GM18502 (cell line): ENCODE measurements at regions not wholly inside any gene's neighbourhood (a gene's known extent, or its start where the extent isn't known, plus 50 kb on each side); places are given as distances from the start of the nearest gene placed in this dataset.
"Not testable (repeated sequence)": the region's sequence is repeated elsewhere in the genome, so short reads cannot be mapped to it uniquely, and the experiment has no call there.

Source experiments
- ATAC-seq: cut with Tn5 transposase; IDR thresholded peaks from one replicate; pipeline ENCODE4 v1.9.1; 2021; ENCODE audit warnings: mild to moderate bottlenecking; ENCODE audit not compliant: unreplicated experiment, poor library complexity

- ATAC-seq = no peak
Observed at GRCh38 chr13:30816736-30817135, 81.4 kb downstream of the ALOX5AP start.

- ATAC-seq = no peak
Observed at GRCh38 chr13:30818323-30818960, 83.1 kb downstream of the ALOX5AP start.

- ATAC-seq = no peak
Observed at GRCh38 chr13:30819136-30819888, 84.0 kb downstream of the ALOX5AP start.

GRCh38 chr13:30821421-30821820, 84.7 kb upstream of the MEDAG start:
- ATAC-seq = no peak

GRCh38 chr13:30824651-30825050, 81.4 kb upstream of the MEDAG start:
- ATAC-seq = no peak

- ATAC-seq = no peak
Observed at GRCh38 chr13:30826911-30827577, 79.0 kb upstream of the MEDAG start.

GRCh38 chr13:30827578-30827925, 78.5 kb upstream of the MEDAG start:
- ATAC-seq = no peak

- ATAC-seq = no peak
Observed at GRCh38 chr13:30829145-30829832, 76.8 kb upstream of the MEDAG start.

- ATAC-seq = no peak
Observed at GRCh38 chr13:30829833-30830637, 76.0 kb upstream of the MEDAG start.

GRCh38 chr13:30830638-30830965, 75.5 kb upstream of the MEDAG start:
- no peak for ATAC-seq

GRCh38 chr13:30831515-30831914, 74.6 kb upstream of the MEDAG start:
- no peak for ATAC-seq

GRCh38 chr13:30832377-30832776, 73.7 kb upstream of the MEDAG start:
- ATAC-seq = no peak

- no peak for ATAC-seq
Observed at GRCh38 chr13:30832845-30833332, 73.2 kb upstream of the MEDAG start.

GRCh38 chr13:30835442-30835841, 70.6 kb upstream of the MEDAG start:
- ATAC-seq = no peak

- ATAC-seq = no peak
Observed at GRCh38 chr13:30837227-30838159, 68.6 kb upstream of the MEDAG start.

- not testable (repeated sequence) for ATAC-seq
Observed at GRCh38 chr13:30839636-30840035, 66.4 kb upstream of the MEDAG start.

- no peak for ATAC-seq
Observed at GRCh38 chr13:30840515-30840914, 65.6 kb upstream of the MEDAG start.

- no peak for ATAC-seq
Observed at GRCh38 chr13:30841154-30841553, 64.9 kb upstream of the MEDAG start.

GRCh38 chr13:30843548-30843947, 62.5 kb upstream of the MEDAG start:
- no peak for ATAC-seq
